Loucy (cell line): ENCODE measurements at regions not wholly inside any gene's neighbourhood (a gene's known extent, or its start where the extent isn't known, plus 50 kb on each side); places are given as distances from the start of the nearest gene placed in this dataset.

ENCODE experiments used
- H2AFZ ChIP-seq: fragments of 200-600 bp; sonication (generic); 2 replicates; pipeline ENCODE4 v1.6.0; 2016; ENCODE audit warnings: antibody characterized with exemption, mild to moderate bottlenecking, low read length, moderate library complexity
- H3F3A ChIP-seq: fragments of 200-600 bp; 2 replicates; pipeline ENCODE4 v1.6.0; 2016; ENCODE audit warnings: antibody characterized with exemption, low read depth, mild to moderate bottlenecking
- H3K27me3 ChIP-seq: fragments of 200-600 bp; sonication (generic); 2 replicates; pipeline ENCODE4 v1.6.1; 2014; ENCODE audit warnings: low read length, mild to moderate bottlenecking; ENCODE audit not compliant: insufficient read depth, poor library complexity, severe bottlenecking
- H3K36me3 ChIP-seq: fragments of 200-600 bp; sonication (generic); 2 replicates; pipeline ENCODE4 v1.6.1; 2016; ENCODE audit warnings: low read length; ENCODE audit not compliant: insufficient read depth
- H3K4me1 ChIP-seq: fragments of 200-600 bp; sonication (generic); 2 replicates; pipeline ENCODE4 v1.5.1; 2014; ENCODE audit warnings: low read length, mild to moderate bottlenecking; ENCODE audit not compliant: insufficient read depth, poor library complexity, severe bottlenecking
- H3K4me2 ChIP-seq: fragments of 200-600 bp; sonication (generic); 2 replicates; pipeline ENCODE4 v1.6.0; 2014; ENCODE audit warnings: antibody characterized with exemption, low read length, low read depth, mild to moderate bottlenecking; ENCODE audit not compliant: poor library complexity, severe bottlenecking
- H3K4me3 ChIP-seq: fragments of 200-600 bp; sonication (generic); 2 replicates; pipeline ENCODE4 v1.5.1; 2014; ENCODE audit warnings: low read length, mild to moderate bottlenecking, mixed read lengths; ENCODE audit not compliant: poor library complexity, severe bottlenecking
- H3K79me2 ChIP-seq: fragments of 200-600 bp; sonication (generic); 2 replicates; pipeline ENCODE4 v1.6.1; 2014; ENCODE audit warnings: low read length; ENCODE audit not compliant: insufficient read depth
- H3K9ac ChIP-seq: fragments of 200-600 bp; sonication (generic); 2 replicates; pipeline ENCODE4 v1.6.0; 2014; ENCODE audit warnings: mild to moderate bottlenecking, low read depth, low read length, moderate library complexity; ENCODE audit not compliant: poor library complexity, severe bottlenecking
- H3K9me2 ChIP-seq: fragments of 200-600 bp; sonication (generic); replicated peaks from 2 replicates; pipeline ENCODE4 v1.6.1; 2016; ENCODE audit warnings: low read depth, low read length, mixed read lengths
- H3K9me3 ChIP-seq: fragments of 200-600 bp; sonication (generic); 2 replicates; pipeline ENCODE4 v1.6.1; 2014; ENCODE audit warnings: mild to moderate bottlenecking, antibody characterized with exemption, low read length, low read depth; ENCODE audit not compliant: insufficient read depth
- H4K20me1 ChIP-seq: fragments of 200-600 bp; sonication (generic); 2 replicates; pipeline ENCODE4 v1.6.0; 2014; ENCODE audit warnings: antibody characterized with exemption, low read length, mild to moderate bottlenecking; ENCODE audit not compliant: insufficient read depth, poor library complexity, severe bottlenecking
- CTCF ChIP-seq: fragments of 200-600 bp; sonication (generic); conservative IDR thresholded peaks from 2 replicates; pipeline ENCODE4 v1.5.1; 2014; ENCODE audit warnings: mild to moderate bottlenecking, antibody characterized with exemption, low read length
- EZH2phosphoT487 ChIP-seq: fragments of 200-600 bp; IDR thresholded peaks from 2 replicates; pipeline ENCODE4 v1.6.1; 2018; ENCODE audit warnings: antibody characterized with exemption, mild to moderate bottlenecking, moderate library complexity, borderline replicate concordance

DNA sequence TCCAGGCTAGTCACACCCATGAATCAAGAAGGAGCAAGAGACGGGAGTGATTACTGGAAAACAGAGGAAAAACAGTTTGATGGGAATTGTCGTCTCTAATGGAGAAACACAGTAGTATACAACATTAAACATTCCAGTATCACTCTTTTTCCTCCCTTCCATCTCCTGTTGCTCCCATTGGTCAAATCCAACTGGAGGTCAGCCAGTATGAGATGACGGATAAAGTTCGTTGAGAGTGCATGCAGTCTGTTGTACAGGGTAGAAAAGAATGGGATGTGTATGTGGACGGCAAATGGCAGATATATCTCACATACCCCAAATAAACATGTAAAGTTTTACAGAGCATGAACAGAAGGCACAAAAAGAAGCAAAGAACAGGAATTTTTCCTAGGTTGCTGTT, 221.9 kb upstream of the TNP1 start:
- TF ChIP-seq EZH2phosphoT487: no peak
- no peak for TF ChIP-seq CTCF
- H3K79me2 ChIP-seq: no peaks in the 10 kb centered on the region
- H3K9ac ChIP-seq: no peak overlapping the region
- no peak overlapping the region for H2AFZ ChIP-seq
- no peak overlapping the region for H3K4me3 ChIP-seq
- no peaks in the 10 kb centered on the region for H4K20me1 ChIP-seq
- H3K9me2 ChIP-seq: no peaks in the 10 kb centered on the region
- no peaks in the 10 kb centered on the region for H3K27me3 ChIP-seq
- H3K4me2 ChIP-seq: no peak overlapping the region
- no peaks in the 10 kb centered on the region for H3K36me3 ChIP-seq
- no peaks in the 10 kb centered on the region for H3K9me3 ChIP-seq
- no peaks in the 10 kb centered on the region for H3K4me1 ChIP-seq
- H3F3A ChIP-seq: no peaks in the 10 kb centered on the region

GRCh38 chr2:217079165-217079564, 219.3 kb upstream of the TNP1 start:
- H3K9me2 ChIP-seq: no peaks in the 10 kb centered on the region

DNA sequence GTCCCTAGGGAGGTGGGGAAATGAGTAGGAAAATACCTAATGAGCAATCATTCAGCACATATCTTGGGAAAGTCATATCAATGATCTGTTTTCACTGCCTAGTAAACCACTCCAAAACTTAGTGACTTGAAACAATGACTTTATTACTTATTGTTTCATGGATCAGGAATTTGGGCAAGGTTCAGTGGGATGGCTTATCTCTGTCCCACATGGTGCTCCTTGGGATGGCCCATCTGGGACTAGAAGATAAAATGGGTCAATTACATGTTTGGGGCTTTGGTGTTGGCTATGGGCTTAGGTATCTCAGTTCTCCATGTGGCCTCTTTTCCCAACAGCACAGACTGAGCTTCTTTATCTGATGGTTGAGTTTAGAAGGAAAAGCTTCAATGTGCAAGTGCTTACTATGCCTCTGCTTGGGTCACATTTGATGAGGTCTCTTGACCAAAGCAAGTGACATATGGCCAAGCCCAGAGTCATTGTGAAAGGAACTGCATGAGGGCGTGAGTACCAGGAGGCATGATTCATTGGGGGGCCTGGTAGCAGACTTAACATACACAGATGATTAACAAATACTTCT, 218.1 kb upstream of the TNP1 start:
- Histone ChIP-seq H3K9me2 (no peaks in the 10 kb centered on the region), H3K4me2 (no peak overlapping the region), H3K36me3 (no peaks in the 10 kb centered on the region), H3K4me3 (no peak overlapping the region), H4K20me1 (no peaks in the 10 kb centered on the region), H3K9me3 (no peaks in the 10 kb centered on the region), H3F3A (no peaks in the 10 kb centered on the region), H3K79me2 (no peaks in the 10 kb centered on the region), H2AFZ (no peak overlapping the region), H3K27me3 (no peaks in the 10 kb centered on the region), H3K9ac (no peak overlapping the region), H3K4me1 (no peaks in the 10 kb centered on the region)
- TF ChIP-seq EZH2phosphoT487 (no peak), CTCF (no peak)

More at GRCh38 chr2:217079165-217079564, 219.3 kb upstream of the TNP1 start:
- no peaks in the 10 kb centered on the region for H3K36me3 ChIP-seq
- H3F3A ChIP-seq: no peaks in the 10 kb centered on the region
- H3K9me3 ChIP-seq: no peaks in the 10 kb centered on the region
- H3K9ac ChIP-seq: no peak overlapping the region
- no peak overlapping the region for H3K4me2 ChIP-seq
- no peak overlapping the region for H3K4me3 ChIP-seq
- H3K79me2 ChIP-seq: no peaks in the 10 kb centered on the region
- H3K4me1 ChIP-seq: no peaks in the 10 kb centered on the region
- TF ChIP-seq CTCF (no peak), EZH2phosphoT487 (no peak)
- no peaks in the 10 kb centered on the region for H3K27me3 ChIP-seq
- no peaks in the 10 kb centered on the region for H4K20me1 ChIP-seq
- no peak overlapping the region for H2AFZ ChIP-seq
